B cell (primary cell): ENCODE measurements at regions not wholly inside any gene's neighbourhood (a gene's known extent, or its start where the extent isn't known, plus 50 kb on each side); places are given as distances from the start of the nearest gene placed in this dataset.
"Not testable (repeated sequence)": the region's sequence is repeated elsewhere in the genome, so short reads cannot be mapped to it uniquely, and the experiment has no call there.

Experiments
- ATAC-seq: fragments of 200-7000 bp; cut with Tn5 transposase; one replicate; pipeline ENCODE4 v1.10.0; 2021; ENCODE audit warnings: low read depth, mild to moderate bottlenecking, moderate number of reproducible peaks, moderate library complexity
- CTCF ChIA-PET: fragments of 350-600 bp; sonication (Branson Sonifier 250); formaldehyde crosslinking; loops from one replicate; lab custom pipeline; 2021; ENCODE audit warnings: antibody characterized with exemption, inconsistent platforms; lab: Charles Lee
- POLR2A ChIA-PET: fragments of 350-600 bp; sonication (Branson Sonifier 250); formaldehyde crosslinking; loops from one replicate; lab custom pipeline; 2021; ENCODE audit warnings: antibody characterized with exemption; lab: Charles Lee
- DNase-seq: peaks from one replicate; pipeline ENCODE4 v3.0.0; 2013
- H2AFZ ChIP-seq: 2 replicates; pipeline ENCODE4 v1.6.1; 2012; ENCODE audit warnings: mild to moderate bottlenecking, low read depth, low read length; ENCODE audit not compliant: insufficient read depth, poor library complexity, severe bottlenecking
- H3K27ac ChIP-seq, 2 donors: 1 replicate in 1 of 2; 2 replicates in 1 of 2; pipeline ENCODE4 v1.5.1; 2012 to 2013; ENCODE audit warnings: low read length in 2 of 2, mild to moderate bottlenecking in 2 of 2, moderate library complexity in 1 of 2
- H3K27me3 ChIP-seq, 4 experiments: fragments of 200-600 bp in 1 of 4; sonication (generic) in 1 of 4; replicated peaks in 1 of 4; 1 replicate in 2 of 4; 2 replicates in 2 of 4; pipeline versions ENCODE4 v1.6.1 to v1.7.0; 2013 to 2016; ENCODE audit warnings: low read length in 3 of 4, mild to moderate bottlenecking in 2 of 4, mixed read lengths in 1 of 4, moderate library complexity in 1 of 4; ENCODE audit not compliant: insufficient read depth in 4 of 4, control insufficient read depth in 3 of 4; ENCODE audit errors: control extremely low read depth in 1 of 4
- H3K36me3 ChIP-seq, 2 experiments: replicated peaks in 1 of 2; 1 replicate in 1 of 2; 2 replicates in 1 of 2; pipeline versions ENCODE4 v1.6.1 to v1.7.1; 2013; ENCODE audit warnings: low read length in 1 of 2; ENCODE audit not compliant: insufficient read depth in 2 of 2, control insufficient read depth in 1 of 2; ENCODE audit errors: control extremely low read depth in 1 of 2, extremely low read depth in 1 of 2
- H3K4me1 ChIP-seq, 2 donors: fragments of 200-600 bp in 1 of 2; sonication (generic) in 1 of 2; 1 replicate in 1 of 2; 2 replicates in 1 of 2; pipeline versions ENCODE4 v1.5.1 to v1.6.1; 2013 to 2017; ENCODE audit warnings: low read length in 2 of 2; ENCODE audit not compliant: control insufficient read depth in 2 of 2, insufficient read depth in 2 of 2
- H3K4me2 ChIP-seq: replicated peaks from 2 replicates; pipeline ENCODE3; 2012; ENCODE audit warnings: mild to moderate bottlenecking, low read depth, low read length; ENCODE audit not compliant: poor library complexity, severe bottlenecking
- H3K4me3 ChIP-seq, 5 experiments: fragments of 200-600 bp in 1 of 5; sonication (generic) in 1 of 5; 1 replicate in 3 of 5; 2 replicates in 2 of 5; pipeline versions ENCODE4 v1.5.1 to v1.7.0; 2011 to 2016; ENCODE audit warnings: low read length in 4 of 5, mild to moderate bottlenecking in 4 of 5, low read depth in 2 of 5, control low read depth in 1 of 5, moderate library complexity in 1 of 5; ENCODE audit not compliant: insufficient read depth in 1 of 5; ENCODE audit errors: control extremely low read depth in 1 of 5, extremely low read depth in 1 of 5
- H3K79me2 ChIP-seq: fragments of 200-600 bp; sonication (generic); one replicate; pipeline ENCODE4 v1.6.0; 2016; ENCODE audit warnings: low read length; ENCODE audit not compliant: control insufficient read depth, insufficient read depth
- H3K9ac ChIP-seq: fragments of 200-600 bp; sonication (generic); 2 replicates; pipeline ENCODE4 v1.6.1; 2017; ENCODE audit warnings: mild to moderate bottlenecking, low read length, moderate library complexity
- H3K9me3 ChIP-seq, 3 donors: one replicate each; pipeline versions ENCODE4 v1.6.1 to v1.7.1; 2013; ENCODE audit warnings: low read length in 2 of 3; ENCODE audit not compliant: control insufficient read depth in 2 of 3, insufficient read depth in 1 of 3; ENCODE audit errors: control extremely low read depth in 1 of 3
- H4K20me1 ChIP-seq: 2 replicates; pipeline ENCODE4 v1.6.0; 2012; ENCODE audit warnings: mild to moderate bottlenecking, low read length; ENCODE audit not compliant: insufficient read depth, control insufficient read depth, poor library complexity, severe bottlenecking
- H3K27ac Mint-ChIP-seq: one replicate; pipeline ENCODE4 v1.8.0; 2021; ENCODE audit warnings: mixed read lengths
- H3K27me3 Mint-ChIP-seq: one replicate; pipeline ENCODE4 v1.8.0; 2021; ENCODE audit warnings: mixed read lengths
- H3K4me1 Mint-ChIP-seq: one replicate; pipeline ENCODE4 v1.8.0; 2021; ENCODE audit warnings: mixed read lengths
- H3K4me3 Mint-ChIP-seq: one replicate; pipeline ENCODE4 v1.8.0; 2021; ENCODE audit warnings: mixed read lengths
- H3K9me3 Mint-ChIP-seq: one replicate; pipeline ENCODE4 v1.8.0; 2022; ENCODE audit warnings: mixed read lengths; ENCODE audit not compliant: insufficient read depth
- CTCF ChIP-seq: fragments of 200-600 bp; IDR thresholded peaks from one replicate; pipeline ENCODE4 v1.8.0; 2022; ENCODE audit warnings: antibody characterized with exemption, mild to moderate bottlenecking
- WGBS: methylation state at CpG from one replicate; pipeline ENCODE4 v1.1.5; 2013; ENCODE audit warnings: missing lambda C conversion rate; ENCODE audit not compliant: insufficient coverage; 5-methylcytosine and 5-hydroxymethylcytosine counted together
- intact Hi-C: fragments of 100-400 bp; cut with micrococcal nuclease; formaldehyde crosslinking; loops from one replicate; pipeline ENCODE4 v1.10.0; 2022

- H3K4me1 ChIP-seq, intact Hi-C loops, H3K27me3 Mint-ChIP-seq, H3K4me2 ChIP-seq, ATAC-seq, H3K36me3 ChIP-seq, H3K27ac ChIP-seq, H4K20me1 ChIP-seq, DNase-seq, H3K4me3 ChIP-seq, H3K4me3 Mint-ChIP-seq, POLR2A ChIA-PET, H2AFZ ChIP-seq, H3K79me2 ChIP-seq, H3K4me1 Mint-ChIP-seq, H3K9ac ChIP-seq, H3K27me3 ChIP-seq, H3K9me3 Mint-ChIP-seq, CTCF ChIA-PET, H3K27ac Mint-ChIP-seq: not testable (repeated sequence)
- peaks cover 0 to 11% (median 4%) of the 10 kb centered on the region in 3 donors for H3K9me3 ChIP-seq
- WGBS, result 100% methylated on average over 1 of the region's 5 CpGs
- TF ChIP-seq CTCF, result peak; percentile 23
Measured at GRCh38 chr13:108074429-108074828, 140.9 kb downstream of the LIG4 start.

- no peak overlapping the region for H3K27ac Mint-ChIP-seq
- Histone ChIP-seq H3K36me3 (no peaks in the 10 kb centered on the region), H3K4me1 (no peaks in the 10 kb centered on the region), H3K79me2 (no peaks in the 10 kb centered on the region), H3K9ac (no peak overlapping the region), H3K4me3 (no peak overlapping the region), H3K27ac (no peak overlapping the region), H2AFZ (no peak overlapping the region), H3K9me3 (peaks cover 0 to 18% (median 0%) of the 10 kb centered on the region in 3 donors), H4K20me1 (no peaks in the 10 kb centered on the region), H3K4me2 (no peak overlapping the region), H3K27me3 (no peaks in the 10 kb centered on the region)
- no peak for ATAC-seq
- DNase-seq, result no peak
- no peaks in the 10 kb centered on the region for H3K27me3 Mint-ChIP-seq
- H3K4me1 Mint-ChIP-seq, result no peaks in the 10 kb centered on the region
- TF ChIP-seq CTCF, result no peak
- POLR2A ChIA-PET, result no interaction called here
- H3K9me3 Mint-ChIP-seq, result no peaks in the 10 kb centered on the region
- 59% methylated on average over 5 of the region's 5 CpGs for WGBS
- CTCF ChIA-PET, result no interaction called here
- intact Hi-C loops, result no loop called here
- H3K4me3 Mint-ChIP-seq, result no peak overlapping the region
Measured at GRCh38 chr13:108070925-108071324, 144.4 kb downstream of the LIG4 start.
